GM23248 (cell line): ENCODE measurements at regions not wholly inside any gene's neighbourhood (a gene's known extent, or its start where the extent isn't known, plus 50 kb on each side); places are given as distances from the start of the nearest gene placed in this dataset.

Experiments used
- DNase-seq: peaks from one replicate; pipeline ENCODE4 v3.0.0-alpha.2; 2015
- H2AFZ ChIP-seq: fragments of 200-600 bp; sonication (generic); 2 replicates; pipeline ENCODE4 v1.6.1; 2016; ENCODE audit warnings: antibody characterized with exemption
- H3F3A ChIP-seq: fragments of 200-600 bp; sonication (generic); 2 replicates; pipeline ENCODE4 v1.6.1; 2016; ENCODE audit warnings: mild to moderate bottlenecking, antibody characterized with exemption, mixed run types; ENCODE audit not compliant: insufficient read depth
- H3K27ac ChIP-seq: fragments of 200-600 bp; sonication (generic); 2 replicates; pipeline ENCODE4 v1.5.1; 2016; ENCODE audit warnings: mild to moderate bottlenecking
- H3K27me3 ChIP-seq: fragments of 200-600 bp; sonication (generic); replicated peaks from 2 replicates; pipeline ENCODE4 v1.6.1; 2016; ENCODE audit warnings: mild to moderate bottlenecking; ENCODE audit not compliant: insufficient read depth
- H3K36me3 ChIP-seq: fragments of 200-600 bp; sonication (generic); 2 replicates; pipeline ENCODE4 v1.6.1; 2016; ENCODE audit warnings: low read depth, mild to moderate bottlenecking
- H3K4me1 ChIP-seq: fragments of 200-600 bp; sonication (generic); 2 replicates; pipeline ENCODE4 v1.6.1; 2016; ENCODE audit warnings: mild to moderate bottlenecking; ENCODE audit not compliant: insufficient read depth
- H3K4me2 ChIP-seq: fragments of 200-600 bp; sonication (generic); one replicate; pipeline ENCODE4 v1.6.1; 2016; ENCODE audit warnings: mild to moderate bottlenecking; ENCODE audit not compliant: unreplicated experiment
- H3K4me3 ChIP-seq: fragments of 200-600 bp; sonication (generic); 2 replicates; pipeline ENCODE4 v1.5.1; 2016; ENCODE audit warnings: mild to moderate bottlenecking
- H3K79me2 ChIP-seq: fragments of 200-600 bp; sonication (generic); 2 replicates; pipeline ENCODE4 v1.6.1; 2016; ENCODE audit warnings: mild to moderate bottlenecking; ENCODE audit not compliant: insufficient read depth
- H3K9ac ChIP-seq: fragments of 200-600 bp; sonication (generic); 2 replicates; pipeline ENCODE4 v1.6.1; 2016; ENCODE audit warnings: mild to moderate bottlenecking
- H3K9me2 ChIP-seq: fragments of 200-600 bp; sonication (generic); 2 replicates; pipeline ENCODE4 v1.6.1; 2016; ENCODE audit warnings: mixed run types, mild to moderate bottlenecking, moderate library complexity; ENCODE audit not compliant: insufficient read depth
- H3K9me3 ChIP-seq: fragments of 200-600 bp; sonication (generic); one replicate; pipeline ENCODE4 v1.6.1; 2017; ENCODE audit warnings: low read depth
- H4K20me1 ChIP-seq: fragments of 200-600 bp; sonication (generic); 2 replicates; pipeline ENCODE4 v1.6.0; 2016; ENCODE audit not compliant: insufficient read depth
- EZH2 ChIP-seq: fragments of 200-600 bp; sonication (generic); IDR thresholded peaks from 2 replicates; pipeline ENCODE4 v1.6.1; 2018; ENCODE audit warnings: antibody characterized with exemption, mild to moderate bottlenecking; ENCODE audit not compliant: insufficient read depth, poor library complexity, severe bottlenecking
- EZH2phosphoT487 ChIP-seq: fragments of 200-600 bp; sonication (generic); IDR thresholded peaks from 2 replicates; pipeline ENCODE4 v1.6.1; 2018; ENCODE audit warnings: antibody characterized with exemption, moderate library complexity, mild to moderate bottlenecking, low read depth; ENCODE audit not compliant: insufficient read depth
- WGBS, 2 experiments: methylation state at CpG; one replicate each; pipeline ENCODE4 v1.1.6; 2015 to 2017; ENCODE audit warnings: low lambda C conversion rate in 2 of 2, low coverage in 1 of 2; ENCODE audit errors: missing lambda C conversion rate in 2 of 2; 5-methylcytosine and 5-hydroxymethylcytosine counted together
- in situ Hi-C: fragments of 300-500 bp; cut with MboI; formaldehyde crosslinking; loops from 2 replicates; pipeline ENCODE4 v1.15.0; 2020

GRCh38 chr14:104313674-104314073 is 175.3 kb downstream of the KIF26A start:
- 8 to 12% methylated on average over 4 of the region's 4 CpGs for WGBS, 2 experiments
- no peak overlapping the region for H3K9ac ChIP-seq
- no peaks in the 10 kb centered on the region for H4K20me1 ChIP-seq
- H3K36me3 ChIP-seq = no peaks in the 10 kb centered on the region
- no peak overlapping the region for H2AFZ ChIP-seq
- no peaks in the 10 kb centered on the region for H3F3A ChIP-seq
- no peaks in the 10 kb centered on the region for H3K27me3 ChIP-seq
- H3K4me2 ChIP-seq = no peak overlapping the region
- no peak overlapping the region for H3K4me3 ChIP-seq
- no peaks in the 10 kb centered on the region for H3K9me3 ChIP-seq
- H3K9me2 ChIP-seq = no peaks in the 10 kb centered on the region
- H3K79me2 ChIP-seq = no peaks in the 10 kb centered on the region
- no peak overlapping the region for H3K27ac ChIP-seq
- no peaks in the 10 kb centered on the region for H3K4me1 ChIP-seq
- in situ Hi-C loops = no loop called here
- no peak for DNase-seq
- TF ChIP-seq EZH2 (no peak), EZH2phosphoT487 (no peak)

DNA sequence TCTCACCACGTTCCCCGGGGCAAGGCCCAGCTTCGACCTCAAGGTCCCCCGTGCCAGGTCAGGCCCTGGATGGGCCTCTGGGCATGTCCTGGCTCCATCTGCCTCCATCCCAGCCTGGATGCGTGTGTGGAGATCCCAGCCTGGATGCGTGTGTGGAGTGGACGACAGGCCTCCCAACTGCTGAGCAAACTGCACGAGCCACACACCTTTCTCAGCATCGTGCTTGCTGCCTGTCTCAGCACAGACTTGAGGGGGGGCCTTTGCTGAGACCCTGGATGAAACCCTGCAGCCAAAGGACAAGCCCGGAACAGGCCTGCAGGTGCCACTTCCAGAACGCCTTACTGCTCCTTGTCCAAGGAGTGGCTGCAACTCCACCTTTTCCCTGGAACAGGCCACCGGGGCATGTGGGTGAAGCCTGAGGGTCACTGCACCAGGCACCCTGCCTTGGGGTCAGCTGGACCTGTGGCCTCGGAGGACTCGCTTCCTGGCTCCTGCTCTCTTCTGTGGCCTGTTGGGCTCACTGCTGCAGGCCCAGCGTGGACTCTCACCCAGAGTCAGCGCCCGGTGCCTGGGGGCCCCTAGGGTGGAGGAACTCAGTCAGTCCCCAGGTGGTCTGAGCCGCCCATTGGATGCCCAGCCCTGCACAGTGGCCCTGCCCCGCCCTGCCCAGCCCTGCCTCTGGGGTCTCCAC is 176.0 kb downstream of the KIF26A start:
- H3K4me2 ChIP-seq = no peak overlapping the region
- H3K9ac ChIP-seq = no peak overlapping the region
- no peak for TF ChIP-seq EZH2phosphoT487
- no peak for TF ChIP-seq EZH2
- no peaks in the 10 kb centered on the region for H3K27me3 ChIP-seq
- H3K9me2 ChIP-seq = no peaks in the 10 kb centered on the region
- H3K36me3 ChIP-seq = no peaks in the 10 kb centered on the region
- no peaks in the 10 kb centered on the region for H3F3A ChIP-seq
- H3K27ac ChIP-seq = no peak overlapping the region
- H3K4me3 ChIP-seq = no peak overlapping the region
- no peaks in the 10 kb centered on the region for H3K4me1 ChIP-seq
- no peaks in the 10 kb centered on the region for H3K79me2 ChIP-seq
- in situ Hi-C loops = no loop called here
- H4K20me1 ChIP-seq = no peaks in the 10 kb centered on the region
- no peak overlapping the region for H2AFZ ChIP-seq
- DNase-seq = no peak
- WGBS, 2 experiments = 23 to 28% methylated on average over 16 to 19 of the region's 19 CpGs
- H3K9me3 ChIP-seq = no peaks in the 10 kb centered on the region

DNA sequence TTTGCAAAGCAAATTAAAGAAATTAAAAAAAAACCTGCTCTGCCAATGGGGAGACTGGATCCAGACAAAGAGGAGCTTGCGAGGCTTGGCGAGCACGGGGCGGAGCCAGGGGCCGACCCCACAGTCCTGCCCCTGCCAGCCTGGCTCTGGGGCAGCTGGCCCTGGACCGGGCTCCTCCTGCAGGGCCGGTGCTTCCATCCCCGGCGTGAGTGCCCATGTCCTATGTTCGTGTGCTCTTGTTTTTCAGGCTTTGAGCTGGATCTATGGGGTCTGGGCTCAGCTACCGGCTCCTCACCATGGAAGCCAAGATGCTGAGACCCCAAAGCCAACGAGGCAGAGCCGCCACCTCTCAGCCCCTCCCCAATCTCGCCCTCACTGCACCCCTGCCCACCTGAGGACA is 176.8 kb downstream of the KIF26A start:
- H3F3A ChIP-seq = no peaks in the 10 kb centered on the region

GRCh38 chr14:104315625-104316024 is 177.2 kb downstream of the KIF26A start:
- Histone ChIP-seq H3K9ac (no peak overlapping the region), H3K79me2 (no peaks in the 10 kb centered on the region), H3K9me3 (no peaks in the 10 kb centered on the region), H3F3A (no peaks in the 10 kb centered on the region), H3K4me2 (no peak overlapping the region), H3K4me3 (no peak overlapping the region), H3K27ac (no peak overlapping the region), H4K20me1 (no peaks in the 10 kb centered on the region), H3K27me3 (no peaks in the 10 kb centered on the region), H3K9me2 (no peaks in the 10 kb centered on the region), H3K36me3 (no peaks in the 10 kb centered on the region), H2AFZ (no peak overlapping the region), H3K4me1 (no peaks in the 10 kb centered on the region)
- in situ Hi-C loops = no loop called here
- DNase-seq = no peak
- no peak for TF ChIP-seq EZH2phosphoT487
- TF ChIP-seq EZH2 = no peak
- 16 to 24% methylated on average over 2 of the region's 2 CpGs for WGBS, 2 experiments

More for the DNA sequence above, 176.8 kb downstream of the KIF26A start:
- no peak overlapping the region for H2AFZ ChIP-seq
- H3K9me3 ChIP-seq = no peaks in the 10 kb centered on the region
- H3K79me2 ChIP-seq = no peaks in the 10 kb centered on the region
- H3K27me3 ChIP-seq = no peaks in the 10 kb centered on the region
- H3K36me3 ChIP-seq = no peaks in the 10 kb centered on the region
- H3K9me2 ChIP-seq = no peaks in the 10 kb centered on the region
- TF ChIP-seq EZH2phosphoT487 (no peak), EZH2 (no peak)
- in situ Hi-C loops = no loop called here
- H3K27ac ChIP-seq = no peak overlapping the region
- no peak overlapping the region for H3K4me2 ChIP-seq
- WGBS, 2 experiments = 38 to 39% methylated on average over 14 of the region's 14 CpGs
- H4K20me1 ChIP-seq = no peaks in the 10 kb centered on the region
- no peaks in the 10 kb centered on the region for H3K4me1 ChIP-seq
- H3K9ac ChIP-seq = no peak overlapping the region
- no peak for DNase-seq
- H3K4me3 ChIP-seq = no peak overlapping the region
